Muscle of leg (tissue), 3 donors: ENCODE measurements at regions not wholly inside any gene's neighbourhood (a gene's known extent, or its start where the extent isn't known, plus 50 kb on each side); places are given as distances from the start of the nearest gene placed in this dataset.

ENCODE experiments used
- DNase-seq: peaks from one replicate; pipeline ENCODE4 v3.0.0; 2013
- H3K27ac ChIP-seq: one replicate; pipeline ENCODE4 v1.5.1; 2013; ENCODE audit warnings: mild to moderate bottlenecking, low read length, control low read depth
- H3K27me3 ChIP-seq: one replicate; pipeline ENCODE4 v1.6.1; 2013; ENCODE audit warnings: low read length; ENCODE audit not compliant: control insufficient read depth, insufficient read depth
- H3K36me3 ChIP-seq: one replicate; pipeline ENCODE4 v1.6.1; 2013; ENCODE audit warnings: low read length; ENCODE audit not compliant: control insufficient read depth, insufficient read depth
- H3K4me1 ChIP-seq: one replicate; pipeline ENCODE4 v1.6.1; 2013; ENCODE audit warnings: low read length; ENCODE audit not compliant: control insufficient read depth, insufficient read depth
- H3K4me3 ChIP-seq: one replicate; pipeline ENCODE4 v1.5.1; 2013; ENCODE audit warnings: low read length, control low read depth
- H3K9me3 ChIP-seq: replicated peaks from 2 replicates; pipeline ENCODE4 v1.6.1; 2013; ENCODE audit warnings: low read depth, low read length; ENCODE audit not compliant: control insufficient read depth
- WGBS: methylation state at CpG from one replicate; pipeline ENCODE4 v1.1.5; 2013; ENCODE audit warnings: missing lambda C conversion rate; ENCODE audit not compliant: insufficient coverage; 5-methylcytosine and 5-hydroxymethylcytosine counted together

GRCh38 chr6:56840467-56841380, 114.2 kb upstream of the BEND6 start:
- H3K27me3 ChIP-seq = no peaks in the 10 kb centered on the region
- peak overlapping the region; percentile 87 for H3K27ac ChIP-seq
- peaks cover 5% of the 10 kb centered on the region for H3K4me1 ChIP-seq
- H3K9me3 ChIP-seq = no peaks in the 10 kb centered on the region
- WGBS = 49% methylated on average over 2 of the region's 6 CpGs
- DNase-seq = peak; percentile 94
- H3K4me3 ChIP-seq = peak overlapping the region; percentile 14
- H3K36me3 ChIP-seq = no peaks in the 10 kb centered on the region

GRCh38 chr6:56839533-56840183, 115.2 kb upstream of the BEND6 start:
- H3K36me3 ChIP-seq = no peaks in the 10 kb centered on the region
- H3K4me1 ChIP-seq = peaks cover 5% of the 10 kb centered on the region
- no peaks in the 10 kb centered on the region for H3K27me3 ChIP-seq
- peak overlapping the region; percentile 9 for H3K27ac ChIP-seq
- no peaks in the 10 kb centered on the region for H3K9me3 ChIP-seq
- no peak for DNase-seq
- no peak overlapping the region for H3K4me3 ChIP-seq
- no CpG with 5 or more reads among the region's 6 CpGs for WGBS

GRCh38 chr6:56838965-56839364, 115.9 kb upstream of the BEND6 start:
- H3K4me1 ChIP-seq = peaks cover 2% of the 10 kb centered on the region
- H3K27me3 ChIP-seq = no peaks in the 10 kb centered on the region
- no CpG with 5 or more reads among the region's 1 CpG for WGBS
- H3K27ac ChIP-seq = no peak overlapping the region
- DNase-seq = no peak
- H3K9me3 ChIP-seq = no peaks in the 10 kb centered on the region
- no peak overlapping the region for H3K4me3 ChIP-seq
- H3K36me3 ChIP-seq = no peaks in the 10 kb centered on the region

- Histone ChIP-seq H3K36me3 (no peaks in the 10 kb centered on the region), H3K27me3 (no peaks in the 10 kb centered on the region), H3K4me3 (no peak overlapping the region), H3K9me3 (no peaks in the 10 kb centered on the region), H3K27ac (no peak overlapping the region), H3K4me1 (peaks cover 2% of the 10 kb centered on the region)
- WGBS = no CpG with 5 or more reads among the region's 2 CpGs
- no peak for DNase-seq
These were observed 116.8 kb upstream of the BEND6 start for GRCh38 chr6:56838016-56838555.

GRCh38 chr6:56837322-56837894, 117.5 kb upstream of the BEND6 start:
- H3K4me3 ChIP-seq = no peak overlapping the region

GRCh38 chr6:56835612-56836011, 119.3 kb upstream of the BEND6 start:
- 90% methylated on average over 2 of the region's 3 CpGs for WGBS
- no peaks in the 10 kb centered on the region for H3K4me1 ChIP-seq
- H3K9me3 ChIP-seq = no peaks in the 10 kb centered on the region
- no peak overlapping the region for H3K4me3 ChIP-seq
- H3K27ac ChIP-seq = no peak overlapping the region
- H3K36me3 ChIP-seq = no peaks in the 10 kb centered on the region
- H3K27me3 ChIP-seq = no peaks in the 10 kb centered on the region
- DNase-seq = no peak

More at GRCh38 chr6:56837322-56837894, 117.5 kb upstream of the BEND6 start:
- no peak for DNase-seq
- no peaks in the 10 kb centered on the region for H3K27me3 ChIP-seq
- H3K36me3 ChIP-seq = no peaks in the 10 kb centered on the region
- no peaks in the 10 kb centered on the region for H3K4me1 ChIP-seq
- H3K27ac ChIP-seq = no peak overlapping the region
- 96% methylated on average over 6 of the region's 6 CpGs for WGBS
- no peaks in the 10 kb centered on the region for H3K9me3 ChIP-seq

GRCh38 chr6:56833873-56834272, 121.0 kb upstream of the BEND6 start:
- no peak overlapping the region for H3K4me3 ChIP-seq
- DNase-seq = no peak
- no peaks in the 10 kb centered on the region for H3K27me3 ChIP-seq
- no CpG with 5 or more reads among the region's 1 CpG for WGBS
- no peaks in the 10 kb centered on the region for H3K9me3 ChIP-seq
- no peaks in the 10 kb centered on the region for H3K36me3 ChIP-seq
- H3K4me1 ChIP-seq = no peaks in the 10 kb centered on the region
- peak overlapping the region; percentile 26 for H3K27ac ChIP-seq

- no peaks in the 10 kb centered on the region for H3K9me3 ChIP-seq
- no peaks in the 10 kb centered on the region for H3K36me3 ChIP-seq
- H3K27me3 ChIP-seq = no peaks in the 10 kb centered on the region
- no peak overlapping the region for H3K4me3 ChIP-seq
- H3K27ac ChIP-seq = peak overlapping the region; percentile 43
- no peak for DNase-seq
- no CpG with 5 or more reads among the region's 3 CpGs for WGBS
- H3K4me1 ChIP-seq = no peaks in the 10 kb centered on the region
These were observed 121.6 kb upstream of the BEND6 start for GRCh38 chr6:56833127-56833791.

- no peak for DNase-seq
- no peaks in the 10 kb centered on the region for H3K36me3 ChIP-seq
- no peak overlapping the region for H3K4me3 ChIP-seq
- H3K27ac ChIP-seq = no peak overlapping the region
- no peaks in the 10 kb centered on the region for H3K27me3 ChIP-seq
- no peaks in the 10 kb centered on the region for H3K4me1 ChIP-seq
- 100% methylated on average over 1 of the region's 3 CpGs for WGBS
- no peaks in the 10 kb centered on the region for H3K9me3 ChIP-seq
These were observed 122.7 kb upstream of the BEND6 start for GRCh38 chr6:56832225-56832624.
